ENCODE measurements at regions not wholly inside any gene's neighbourhood (a gene's known extent, or its start where the extent isn't known, plus 50 kb on each side); places are given as distances from the start of the nearest gene placed in this dataset.

GRCh38 chr7:438361-438760, 81.3 kb downstream of the PDGFA start:
- TF ChIP-seq REST (IDR thresholded peaks at IDR 0.05; ENCODE audit: insufficient replicate concordance, low read depth) (no peak), SPI1 (IDR thresholded peaks at IDR 0.05; ENCODE audit: borderline replicate concordance, low read depth) (no peak), POLR2AphosphoS5 (IDR thresholded peaks at IDR 0.05; ENCODE audit: low read depth) (no peak), CTCF (IDR thresholded peaks at IDR 0.05; ENCODE audit: insufficient read depth, low read length) (no peak), GABPA (IDR thresholded peaks at IDR 0.05; ENCODE audit: low read depth) (no peak)
- DNase-seq (ENCODE audit: low read depth in 1 of 2, low spot score in 1 of 2), result no peak
- H3K27ac ChIP-seq (replicated peaks), result no peak overlapping the region
- H3K4me3 ChIP-seq (replicated peaks; ENCODE audit: insufficient read depth, low read length), result no peak overlapping the region
- no peaks in the 10 kb centered on the region for H3K27me3 ChIP-seq (ENCODE audit: insufficient read depth, poor library complexity, severe bottlenecking)

GRCh38 chr7:438916-439315, 80.7 kb downstream of the PDGFA start:
- Histone ChIP-seq H3K27me3 (ENCODE audit: insufficient read depth, poor library complexity, severe bottlenecking) (no peaks in the 10 kb centered on the region), H3K4me3 (replicated peaks; ENCODE audit: insufficient read depth, low read length) (no peak overlapping the region), H3K27ac (replicated peaks) (no peak overlapping the region)
- no peak for DNase-seq (ENCODE audit: low read depth in 1 of 2, low spot score in 1 of 2)
- no peak for TF ChIP-seq POLR2AphosphoS5 (IDR thresholded peaks at IDR 0.05; ENCODE audit: low read depth)
- no peak for TF ChIP-seq SPI1 (IDR thresholded peaks at IDR 0.05; ENCODE audit: borderline replicate concordance, low read depth)
- TF ChIP-seq CTCF (IDR thresholded peaks at IDR 0.05; ENCODE audit: insufficient read depth, low read length), result no peak
- TF ChIP-seq GABPA (IDR thresholded peaks at IDR 0.05; ENCODE audit: low read depth), result no peak
- TF ChIP-seq REST (IDR thresholded peaks at IDR 0.05; ENCODE audit: insufficient replicate concordance, low read depth), result no peak

- no peak overlapping the region for H3K27ac ChIP-seq (replicated peaks)
- DNase-seq (ENCODE audit: low read depth in 1 of 2, low spot score in 1 of 2), result no peak
- TF ChIP-seq GABPA (IDR thresholded peaks at IDR 0.05; ENCODE audit: low read depth) (no peak), SPI1 (IDR thresholded peaks at IDR 0.05; ENCODE audit: borderline replicate concordance, low read depth) (no peak), CTCF (IDR thresholded peaks at IDR 0.05; ENCODE audit: insufficient read depth, low read length) (no peak), POLR2AphosphoS5 (IDR thresholded peaks at IDR 0.05; ENCODE audit: low read depth) (no peak), REST (IDR thresholded peaks at IDR 0.05; ENCODE audit: insufficient replicate concordance, low read depth) (no peak)
- no peaks in the 10 kb centered on the region for H3K27me3 ChIP-seq (ENCODE audit: insufficient read depth, poor library complexity, severe bottlenecking)
- no peak overlapping the region for H3K4me3 ChIP-seq (replicated peaks; ENCODE audit: insufficient read depth, low read length)
Measured at GRCh38 chr7:440059-440749, 79.4 kb downstream of the PDGFA start.

Data from HL-60 (cell line).